ENCODE measurements at regions not wholly inside any gene's neighbourhood (a gene's known extent, or its start where the extent isn't known, plus 50 kb on each side); places are given as distances from the start of the nearest gene placed in this dataset.

GRCh38 chr7:45974540-45975360 is 53.7 kb upstream of the IGFBP3 start:
- H3K9me2 ChIP-seq (ENCODE audit: insufficient read depth, low read length): no peaks in the 10 kb centered on the region
- intact Hi-C loops (cut with micrococcal nuclease; ENCODE audit: unreplicated experiment): no loop called here
- H3K9me3 ChIP-seq (ENCODE audit: low read length): no peaks in the 10 kb centered on the region
- H3K4me2 ChIP-seq (ENCODE audit: low read length): no peak overlapping the region
- CTCF ChIA-PET (ENCODE audit: unreplicated experiment): no interaction called here
- H2AFZ ChIP-seq (ENCODE audit: low read length): no peak overlapping the region
- no peaks in the 10 kb centered on the region for H3K36me3 ChIP-seq (ENCODE audit: insufficient read depth, low read length)
- no peak for DNase-seq (ENCODE audit: low spot score)
- TF ChIP-seq CTCF (conservative IDR thresholded peaks at IDR 0.05; ENCODE audit: low read length) (no peak), EZH2phosphoT487 (IDR thresholded peaks at IDR 0.05; ENCODE audit: borderline replicate concordance, low read depth, low read length) (no peak)
- H3K4me3 ChIP-seq (ENCODE audit: low read depth, low read length, poor library complexity, severe bottlenecking): no peak overlapping the region
- no peaks in the 10 kb centered on the region for H3K79me2 ChIP-seq (ENCODE audit: insufficient read depth, low read depth, low read length)
- POLR2A ChIA-PET: interaction anchor here (0.5 to 0.6 kb wide), 2 partner anchors 83 to 939 kb away, joined by 3 read pairs; no protein-coding TSS in a partner anchor
- no peaks in the 10 kb centered on the region for H4K20me1 ChIP-seq (ENCODE audit: insufficient read depth, low read length)
- no peak overlapping the region for H3K27ac ChIP-seq (ENCODE audit: low read depth, low read length, poor library complexity, severe bottlenecking)
- no TSS peak for BruUV-seq (replicated peaks)
- no peaks in the 10 kb centered on the region for H3K4me1 ChIP-seq (ENCODE audit: insufficient read depth, low read length, poor library complexity, severe bottlenecking)

- H3K79me2 ChIP-seq (ENCODE audit: insufficient read depth, low read depth, low read length): no peaks in the 10 kb centered on the region
- BruUV-seq (replicated peaks): no TSS peak
- H3K4me2 ChIP-seq (ENCODE audit: low read length): no peak overlapping the region
- no peaks in the 10 kb centered on the region for H3K4me1 ChIP-seq (ENCODE audit: insufficient read depth, low read length, poor library complexity, severe bottlenecking)
- POLR2A ChIA-PET: no interaction called here
- no peak overlapping the region for H3K4me3 ChIP-seq (ENCODE audit: low read depth, low read length, poor library complexity, severe bottlenecking)
- intact Hi-C loops (cut with micrococcal nuclease; ENCODE audit: unreplicated experiment): no loop called here
- H3K36me3 ChIP-seq (ENCODE audit: insufficient read depth, low read length): no peaks in the 10 kb centered on the region
- no peak for DNase-seq (ENCODE audit: low spot score)
- H3K27ac ChIP-seq (ENCODE audit: low read depth, low read length, poor library complexity, severe bottlenecking): no peak overlapping the region
- CTCF ChIA-PET (ENCODE audit: unreplicated experiment): no interaction called here
- no peak for TF ChIP-seq CTCF (conservative IDR thresholded peaks at IDR 0.05; ENCODE audit: low read length)
- no peak for TF ChIP-seq EZH2phosphoT487 (IDR thresholded peaks at IDR 0.05; ENCODE audit: borderline replicate concordance, low read depth, low read length)
- no peak overlapping the region for H2AFZ ChIP-seq (ENCODE audit: low read length)
- H3K9me2 ChIP-seq (ENCODE audit: insufficient read depth, low read length): no peaks in the 10 kb centered on the region
- H3K9me3 ChIP-seq (ENCODE audit: low read length): no peaks in the 10 kb centered on the region
- no peaks in the 10 kb centered on the region for H4K20me1 ChIP-seq (ENCODE audit: insufficient read depth, low read length)
Observed at GRCh38 chr7:45973725-45974532, 52.9 kb upstream of the IGFBP3 start.
